ENCODE measurements at regions not wholly inside any gene's neighbourhood (a gene's known extent, or its start where the extent isn't known, plus 50 kb on each side); places are given as distances from the start of the nearest gene placed in this dataset.
A peak's percentile ranks its signal among the peaks of the same experiment; 100 is the strongest.
"Not testable (repeated sequence)": the region's sequence is repeated elsewhere in the genome, so short reads cannot be mapped to it uniquely, and the experiment has no call there.

DNA sequence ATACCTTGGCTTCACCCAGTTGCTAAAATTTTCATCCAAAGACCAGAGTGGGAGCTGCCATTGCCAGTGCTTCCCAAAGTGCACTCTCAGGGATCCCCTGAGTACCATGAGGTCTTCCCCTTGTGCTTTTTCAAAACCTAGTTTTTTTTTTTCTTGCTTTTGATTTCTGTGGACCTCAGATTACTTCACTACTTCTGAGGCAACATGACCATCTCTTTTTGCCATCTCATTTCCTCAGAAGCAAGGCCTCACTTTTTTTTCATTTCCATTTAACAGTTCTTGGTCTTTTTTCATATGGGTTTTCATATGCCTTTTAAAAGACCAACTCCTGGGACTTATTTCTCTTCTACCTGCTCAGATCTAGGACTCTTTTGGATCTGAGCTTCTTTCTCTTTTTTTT, 64.1 kb upstream of the MMS22L start:
- no peak for DNase-seq

DNA sequence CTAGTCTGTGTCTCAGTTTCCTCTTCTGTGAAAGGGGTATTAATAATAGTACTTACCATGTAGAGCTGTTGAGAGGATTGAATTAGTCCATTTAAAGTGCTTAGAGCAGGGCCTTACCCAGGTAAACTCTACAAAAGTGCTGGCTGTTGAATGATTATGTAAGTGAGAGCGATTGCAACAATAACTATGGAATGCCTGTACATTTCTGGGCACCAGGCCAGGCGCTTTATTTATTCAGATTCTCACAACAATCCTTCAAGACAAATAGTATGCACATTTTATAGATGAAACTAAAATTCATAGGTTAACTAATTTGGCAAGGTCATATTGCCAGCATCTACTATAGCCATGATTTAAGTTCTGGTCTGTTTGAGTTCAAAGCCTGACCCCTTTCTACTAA, 78.3 kb upstream of the MMS22L start:
- no peak for DNase-seq

DNA sequence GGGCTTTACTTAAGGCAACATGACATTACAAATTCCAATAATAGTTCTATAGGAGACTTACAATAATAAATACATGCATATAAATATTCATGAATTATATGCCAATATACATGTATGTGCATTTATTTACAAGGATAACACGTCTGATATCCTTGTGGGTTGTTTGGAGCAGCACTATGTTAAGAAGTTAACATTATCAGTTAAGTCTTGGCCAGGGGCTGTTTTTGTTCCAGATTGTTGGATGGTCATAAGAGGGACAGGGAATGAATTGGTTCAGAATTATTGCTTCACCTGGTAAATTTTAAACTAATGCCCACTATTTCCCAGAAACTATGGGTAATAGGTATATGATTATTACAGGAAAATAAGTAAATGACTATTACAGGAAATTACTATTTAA, 81.3 kb upstream of the MMS22L start:
- no peak for DNase-seq

DNA sequence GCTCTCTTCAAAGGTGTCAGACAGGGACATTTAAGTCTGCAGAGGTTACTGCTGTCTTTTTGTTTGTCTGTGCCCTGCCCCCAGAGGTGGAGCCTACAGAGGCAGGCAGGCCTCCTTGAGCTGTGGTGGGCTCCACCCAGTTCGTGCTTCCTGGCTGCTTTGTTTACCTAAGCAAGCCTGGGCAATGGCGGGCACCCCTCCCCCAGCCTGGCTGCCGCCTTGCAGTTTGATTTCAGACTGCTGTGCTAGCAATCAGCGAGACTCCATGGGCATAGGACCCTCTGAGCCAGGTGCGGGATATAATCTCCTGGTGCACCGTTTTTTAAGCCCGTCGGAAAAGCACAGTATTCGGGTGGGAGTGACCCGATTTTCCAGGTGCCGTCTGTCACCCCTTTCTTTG, 99.1 kb upstream of the MMS22L start:
- DNase-seq: not testable (repeated sequence)

DNA sequence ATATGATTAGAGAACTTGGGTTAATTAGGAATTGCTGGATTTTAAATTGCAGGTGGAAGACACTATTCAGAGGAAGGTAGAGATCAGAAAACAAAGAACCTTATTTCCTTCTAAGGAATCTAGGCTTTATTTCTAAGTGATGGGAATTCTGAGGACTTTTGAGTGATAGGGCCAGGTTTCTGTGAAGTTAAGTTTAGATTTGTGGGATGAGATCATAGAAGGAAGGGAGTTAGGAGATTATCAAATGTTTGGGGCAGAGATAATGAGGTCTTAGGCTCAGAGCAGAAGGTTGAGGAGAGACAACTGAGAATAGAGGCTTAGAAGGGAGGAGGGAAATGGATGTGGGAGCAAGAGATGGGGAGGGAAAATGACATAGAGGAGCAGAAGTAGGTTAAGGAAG, 109.7 kb upstream of the MMS22L start:
- no peak for DNase-seq

DNA sequence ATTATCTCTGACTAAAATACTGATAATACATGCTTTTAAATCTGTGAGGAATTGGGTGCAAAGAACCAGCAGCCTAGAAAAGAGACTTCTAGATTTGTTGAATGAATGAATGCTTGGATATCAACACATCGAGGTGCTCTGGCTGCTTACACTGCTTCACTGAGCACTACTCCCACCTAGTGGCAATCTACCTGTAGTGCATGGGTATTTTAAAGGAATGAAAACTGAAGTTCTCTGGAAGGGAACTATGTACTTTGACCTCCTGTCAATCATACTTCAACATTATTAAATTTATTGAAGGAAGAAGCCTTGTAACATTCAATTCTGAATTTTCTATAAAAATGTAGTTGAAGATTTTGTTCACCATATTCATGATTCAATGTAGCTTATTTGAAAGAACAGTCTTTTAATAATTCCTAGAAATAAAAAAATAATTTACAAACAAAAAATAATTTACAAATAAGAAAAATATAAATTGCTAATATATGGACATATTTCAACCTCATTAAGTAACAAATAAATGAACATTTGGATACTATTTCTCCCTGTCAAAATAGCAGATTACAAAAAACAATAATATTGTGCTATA, 111.2 kb upstream of the MMS22L start:
- DNase-seq: peak; percentile 60

DNA sequence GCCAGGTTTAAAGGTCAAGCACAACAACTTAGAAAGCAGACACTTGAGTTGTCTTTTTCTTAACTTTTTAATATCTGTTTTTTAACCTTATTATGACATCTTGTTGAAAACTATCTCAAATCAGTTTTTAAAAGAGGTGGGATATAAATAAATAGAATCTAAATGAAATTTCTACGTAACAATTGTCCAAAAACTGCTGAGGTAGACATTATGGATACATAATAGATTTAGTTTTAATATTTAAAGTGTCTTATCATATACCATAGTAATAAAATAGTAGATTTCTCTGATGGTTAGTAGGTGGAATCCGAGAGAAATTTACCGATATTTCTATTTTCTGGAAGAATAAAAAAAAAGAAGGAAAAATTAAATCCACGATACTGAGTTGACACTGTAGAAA, 113.9 kb upstream of the MMS22L start:
- DNase-seq: no peak

DNA sequence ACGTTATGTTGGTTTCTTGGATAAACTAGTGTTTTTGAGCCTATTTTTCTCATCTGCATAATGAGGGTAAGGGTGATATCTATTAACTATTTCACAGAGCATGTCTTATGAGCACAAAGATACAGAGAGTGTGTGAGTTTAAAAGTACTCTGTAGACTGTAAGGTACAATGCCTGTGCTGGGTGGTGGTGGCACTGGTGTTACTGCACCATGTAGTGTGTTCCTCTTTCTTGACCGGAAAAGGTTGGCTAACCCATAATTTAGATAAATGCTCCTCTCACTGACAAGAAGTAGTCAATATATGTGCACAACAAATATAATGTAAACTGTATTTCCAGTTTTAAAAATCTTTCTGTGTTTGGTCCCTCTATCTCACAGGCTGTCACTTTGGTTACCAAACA, 116.2 kb upstream of the MMS22L start:
- DNase-seq: no peak

DNA sequence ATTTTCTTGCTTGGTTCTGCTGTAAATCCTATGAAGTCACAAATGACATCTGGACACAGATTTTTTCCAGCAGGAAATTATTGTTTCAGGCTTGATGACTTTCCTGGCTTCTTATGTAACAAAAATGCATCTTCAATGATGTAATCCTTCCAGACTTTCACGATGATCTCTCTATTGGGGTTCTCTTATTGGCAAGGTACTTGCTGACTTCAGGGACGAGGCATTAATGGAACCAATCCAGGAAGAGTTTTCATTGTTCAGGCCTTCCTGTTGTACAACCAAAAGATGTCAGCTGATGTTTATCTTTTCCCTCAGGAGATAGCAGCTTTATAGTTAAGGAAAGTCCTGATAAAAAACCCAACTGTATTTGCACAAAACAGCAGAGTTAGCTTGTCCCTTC, 118.5 kb upstream of the MMS22L start:
- DNase-seq: no peak

DNA sequence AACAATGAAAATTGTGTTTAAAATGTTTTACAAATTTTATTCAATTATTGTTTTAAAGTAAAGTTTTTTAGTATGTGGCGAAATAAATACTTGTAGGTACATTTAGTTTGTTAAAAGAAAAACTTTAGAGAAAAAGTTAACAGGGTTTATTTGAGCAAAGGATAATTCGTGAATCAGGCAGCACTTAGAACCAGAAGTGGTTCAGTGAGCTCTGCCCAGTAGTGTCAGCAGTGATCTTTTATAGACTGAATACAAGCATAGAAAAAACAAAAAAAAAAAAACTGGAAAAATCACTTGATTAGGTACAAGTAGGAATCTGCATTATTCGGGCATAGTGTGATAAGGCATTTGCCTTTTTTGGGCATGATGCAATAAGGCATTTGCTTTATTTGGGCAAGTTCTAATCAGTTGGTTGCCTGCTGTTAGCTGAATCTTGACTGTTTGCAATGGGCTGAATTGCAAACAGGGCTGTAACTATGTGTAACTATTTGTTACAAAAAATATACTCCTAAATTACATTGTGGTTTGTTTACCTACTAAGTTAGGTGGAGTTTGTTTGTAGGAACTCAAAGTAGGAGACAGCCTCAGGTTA, 122.9 kb upstream of the MMS22L start:
- no peak for DNase-seq

DNA sequence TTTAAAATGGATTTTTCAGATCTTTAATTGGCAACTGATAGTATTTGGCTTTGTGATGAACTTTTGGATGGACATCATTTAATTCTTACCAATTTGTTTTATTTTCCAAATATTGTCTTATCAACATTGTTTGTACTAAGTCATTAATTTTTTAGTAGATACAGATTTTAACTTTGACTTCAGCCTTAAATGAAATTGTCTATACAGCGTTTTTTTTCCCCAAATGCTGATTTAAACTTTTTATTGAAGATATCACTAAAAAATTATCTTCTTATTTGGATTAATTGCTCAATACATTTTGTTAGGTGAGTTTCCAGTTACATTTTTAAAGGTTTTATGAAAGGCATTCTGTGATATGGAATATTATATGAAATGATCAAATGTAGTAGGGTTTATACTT, 123.6 kb upstream of the MMS22L start:
- DNase-seq: no peak

DNA sequence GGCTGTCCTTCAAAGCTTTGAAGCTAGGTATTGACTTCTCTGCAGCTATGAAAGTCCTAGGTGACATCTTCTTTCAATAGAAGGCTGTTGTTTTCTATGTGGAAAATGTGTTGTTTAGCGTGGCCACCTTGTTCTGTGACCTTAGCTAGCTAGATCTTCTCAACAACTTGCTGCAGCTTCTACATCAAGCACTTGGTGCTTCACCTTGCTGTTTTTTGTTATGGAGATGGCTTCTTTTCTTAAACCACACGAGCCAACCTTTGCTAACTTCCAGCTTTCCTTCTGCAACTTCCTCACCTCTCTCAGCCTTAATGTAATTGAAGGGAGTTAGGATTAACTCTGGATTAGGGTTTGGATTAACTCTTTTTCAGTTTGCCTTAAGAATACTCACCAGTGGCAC, 128.6 kb upstream of the MMS22L start:
- no peak for DNase-seq

DNA sequence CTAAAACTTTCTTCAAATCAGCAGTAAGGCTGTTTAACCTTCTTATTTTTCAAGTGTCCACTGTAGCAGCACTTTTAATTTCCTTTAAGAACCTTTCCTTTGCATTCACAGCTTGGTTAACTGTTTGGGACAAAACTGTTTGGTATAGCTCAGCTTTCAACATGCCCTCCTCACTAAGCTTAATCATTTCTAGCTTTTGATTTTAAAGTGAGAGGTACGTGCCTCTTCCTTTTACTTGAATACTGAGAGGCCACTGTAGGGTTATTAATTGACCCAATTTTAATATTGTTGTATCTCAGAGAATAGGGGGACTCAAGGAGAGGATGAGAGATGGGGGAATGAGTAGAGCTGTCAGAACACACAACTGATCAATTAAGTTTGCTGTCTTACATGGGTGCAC, 129.5 kb upstream of the MMS22L start:
- no peak for DNase-seq

DNA sequence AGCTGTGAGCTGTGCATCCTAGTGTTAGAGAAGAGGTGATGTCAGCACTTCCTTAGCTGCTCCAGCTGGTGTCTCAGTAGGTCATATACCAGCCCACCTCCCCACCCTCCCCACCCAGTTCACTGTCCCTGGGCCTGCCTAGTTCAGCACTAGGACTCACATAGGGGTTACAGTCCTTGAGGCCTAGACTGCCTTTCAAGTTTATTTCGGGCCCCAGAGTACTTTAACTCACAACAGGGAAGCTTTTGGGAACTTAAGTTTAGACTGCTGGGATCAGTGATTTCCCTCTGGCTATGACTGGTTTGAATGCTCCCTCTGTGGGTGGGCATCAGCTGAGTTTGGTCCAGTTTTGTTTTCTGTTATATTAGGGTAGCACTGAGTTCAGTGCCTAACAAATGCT, 139.2 kb upstream of the MMS22L start:
- no peak for DNase-seq

DNA sequence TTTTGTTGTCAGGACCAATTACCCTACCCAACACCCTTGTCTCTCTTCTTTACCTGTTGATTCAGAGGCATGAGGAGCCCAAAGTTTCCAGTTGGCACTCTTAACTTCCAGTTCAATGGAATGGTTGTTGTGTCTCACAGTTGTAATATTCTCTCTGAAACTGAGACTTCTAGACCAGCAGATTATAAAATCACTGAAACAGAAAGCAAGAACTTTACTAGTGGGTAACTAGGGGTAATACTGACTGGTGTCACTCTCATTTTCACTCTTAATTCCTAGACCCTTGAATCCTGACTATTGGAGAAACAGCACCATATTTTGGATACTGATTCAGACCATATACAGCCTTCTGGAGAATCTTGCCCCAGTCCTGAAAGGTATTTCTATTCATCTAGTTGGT, 140.2 kb upstream of the MMS22L start:
- DNase-seq: no peak

DNA sequence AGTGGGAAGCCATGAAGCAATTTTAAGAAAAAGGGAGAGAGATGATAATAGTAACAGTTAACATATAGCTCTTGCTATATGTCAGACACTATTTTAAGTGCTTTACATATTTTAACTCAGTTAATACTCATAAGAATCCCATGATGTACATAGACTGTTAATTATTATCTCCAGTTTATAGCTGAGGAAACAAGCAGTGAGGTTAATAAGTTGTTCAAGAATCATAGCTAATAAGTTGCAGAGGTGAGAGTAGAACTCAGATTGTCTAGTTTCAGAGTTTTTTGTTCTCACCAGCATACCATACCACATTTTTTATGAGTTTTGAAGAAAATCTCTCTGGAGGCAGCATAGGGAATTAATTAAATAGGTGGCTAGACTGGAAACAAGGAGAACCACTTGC, 144.6 kb upstream of the MMS22L start:
- DNase-seq: no peak

DNA sequence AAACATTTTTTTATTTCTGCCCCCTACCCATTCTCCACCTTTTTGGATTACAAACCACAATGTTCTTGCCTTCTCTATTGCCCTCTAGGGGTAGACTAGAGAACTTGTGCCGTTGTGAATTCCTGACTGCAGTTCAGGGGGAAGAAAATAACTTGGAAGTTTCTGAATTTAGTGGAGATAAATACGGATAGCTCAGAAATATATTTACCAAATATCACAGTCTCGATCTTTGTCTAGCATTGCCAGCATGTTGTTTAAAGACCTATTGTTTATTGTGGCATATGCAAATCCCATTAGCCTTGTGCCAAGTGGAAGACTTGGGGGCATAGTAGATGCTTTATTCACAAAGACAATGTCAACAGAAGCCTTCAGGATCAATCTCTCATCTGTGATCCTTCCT, 154.1 kb upstream of the MMS22L start:
- peak; percentile 78 for DNase-seq

DNA sequence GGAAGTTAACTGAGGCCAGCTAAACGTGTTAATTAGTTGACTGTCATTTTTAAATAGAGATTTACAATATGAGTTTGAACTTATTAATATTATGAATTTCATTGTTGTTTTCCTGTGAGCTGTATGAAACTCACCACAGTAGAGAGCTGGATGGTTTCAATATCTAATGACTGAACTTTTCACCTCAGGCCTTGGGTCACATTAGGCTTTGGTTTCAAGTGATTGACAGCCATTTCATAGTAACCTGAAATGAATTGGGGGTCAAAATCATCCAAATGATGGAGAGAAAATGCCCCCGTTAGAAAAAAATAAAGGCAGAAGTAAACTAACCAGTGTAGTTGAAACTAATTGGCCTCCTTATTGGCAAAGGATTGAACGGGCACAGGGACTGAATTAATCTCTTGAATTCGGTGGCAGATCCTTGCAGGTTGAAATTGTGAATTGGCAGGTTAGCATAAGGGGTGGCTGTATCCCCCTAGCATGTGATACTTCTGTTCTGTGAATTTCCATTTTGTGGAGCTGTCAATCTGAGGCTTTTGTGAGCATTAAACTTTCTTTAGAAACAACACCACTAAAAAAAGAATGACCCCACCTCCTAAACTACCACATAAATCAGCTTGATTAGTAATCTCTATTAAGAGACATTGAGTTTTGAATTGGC, 155.1 kb upstream of the MMS22L start:
- peak; percentile 51 for DNase-seq

DNA sequence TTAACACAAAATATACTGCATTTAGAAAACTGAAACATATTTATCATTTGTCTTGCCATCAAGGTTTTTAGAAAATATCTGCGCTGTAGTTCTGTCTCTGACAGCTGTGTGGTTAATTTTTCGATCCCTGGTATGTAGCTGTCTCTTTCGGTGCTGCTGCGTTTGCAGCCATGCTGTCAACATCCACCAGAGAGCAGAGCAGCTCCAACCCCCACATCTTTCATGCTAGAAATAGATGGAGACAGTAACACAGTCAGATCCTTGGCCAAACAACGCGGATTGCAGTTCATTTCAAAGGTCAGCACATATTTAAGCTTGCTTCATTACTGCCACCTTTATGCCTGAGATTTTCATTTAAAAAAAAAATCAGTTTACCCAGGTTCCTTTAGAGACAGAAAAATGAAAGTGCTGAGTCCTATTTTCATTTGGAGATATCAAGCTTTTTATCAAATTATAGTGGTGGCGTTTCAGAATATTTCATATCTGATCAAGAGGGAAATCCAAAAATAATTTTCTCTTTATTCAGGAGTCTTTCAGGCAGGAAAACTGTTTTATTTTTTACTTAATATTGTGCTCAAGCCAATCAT, 157.7 kb upstream of the MMS22L start:
- peak; percentile 86 for DNase-seq

DNA sequence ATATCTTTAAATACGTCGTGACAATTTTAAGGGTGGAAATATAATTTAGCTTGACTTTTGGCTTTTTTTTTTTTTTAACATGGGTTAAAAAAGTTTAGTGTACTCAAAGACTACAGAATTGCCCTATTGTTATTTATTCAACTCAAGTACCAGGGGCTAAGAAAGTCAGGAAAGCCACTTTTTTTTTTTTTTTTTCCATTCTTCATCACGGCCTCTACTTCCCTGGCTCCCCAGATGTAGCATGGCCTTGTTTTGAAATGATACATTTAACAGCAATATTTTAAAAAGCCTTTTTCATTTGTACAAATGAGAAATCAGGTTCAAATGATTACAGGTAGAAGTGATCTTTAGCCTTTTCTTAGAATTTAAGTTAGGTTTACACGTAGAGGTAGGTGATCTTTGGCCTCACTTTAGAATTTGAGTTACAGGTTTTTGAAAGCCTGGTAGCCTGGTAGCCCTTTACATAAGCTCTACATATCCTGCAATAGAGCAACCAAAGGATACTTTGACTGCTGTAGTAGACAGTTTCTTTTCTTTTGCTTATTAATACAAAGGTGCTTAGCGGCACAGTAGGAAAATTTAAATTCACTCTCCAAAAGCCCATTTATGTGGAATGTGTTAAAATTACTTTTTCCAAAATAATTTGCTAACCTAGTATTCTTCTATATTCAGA, 160.5 kb upstream of the MMS22L start:
- DNase-seq: peak; percentile 32

DNA sequence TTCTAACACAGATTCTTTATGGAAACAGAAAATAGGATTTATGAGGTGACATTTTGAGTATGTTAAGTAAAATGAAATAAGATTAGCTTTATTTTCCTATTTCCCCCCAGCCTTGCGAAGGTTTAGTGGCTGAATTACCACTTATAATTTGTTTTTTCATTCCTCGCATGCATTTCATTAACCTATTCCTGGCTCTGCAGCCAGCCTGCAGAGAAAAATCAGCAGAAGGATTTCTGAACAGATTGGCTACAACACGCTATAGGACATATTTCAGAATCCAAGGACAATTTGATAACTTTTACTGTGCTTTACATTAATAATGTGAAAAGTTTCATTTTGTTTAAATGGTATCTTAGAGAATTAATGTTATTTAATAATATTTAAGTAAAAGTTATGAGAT, 162.4 kb upstream of the MMS22L start:
- DNase-seq: no peak

DNA sequence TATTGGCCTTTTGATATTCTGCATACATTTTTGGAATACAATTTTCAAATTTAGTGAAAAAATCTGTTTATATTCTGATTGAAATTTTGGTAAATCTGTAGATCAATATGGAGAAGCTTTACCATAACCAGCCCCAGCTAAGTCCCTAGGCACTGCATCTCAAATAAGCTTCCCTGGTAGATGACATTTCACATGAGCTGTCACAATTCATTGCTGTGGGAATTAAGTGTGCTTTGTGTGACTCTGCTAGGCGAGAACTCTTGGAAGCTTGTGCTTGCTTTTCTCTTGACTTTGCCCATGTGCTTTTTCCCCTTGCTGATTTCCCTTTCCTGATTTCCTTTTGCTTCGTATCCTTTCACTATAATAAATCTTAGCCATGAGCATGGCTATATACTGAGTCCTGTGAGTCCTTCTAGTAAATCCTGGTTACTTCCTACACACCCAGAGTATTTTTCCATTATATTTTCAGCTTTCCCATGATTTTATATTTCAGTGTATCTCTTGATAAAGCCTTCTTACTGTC, 166.5 kb upstream of the MMS22L start:
- DNase-seq: peak; percentile 15

DNA sequence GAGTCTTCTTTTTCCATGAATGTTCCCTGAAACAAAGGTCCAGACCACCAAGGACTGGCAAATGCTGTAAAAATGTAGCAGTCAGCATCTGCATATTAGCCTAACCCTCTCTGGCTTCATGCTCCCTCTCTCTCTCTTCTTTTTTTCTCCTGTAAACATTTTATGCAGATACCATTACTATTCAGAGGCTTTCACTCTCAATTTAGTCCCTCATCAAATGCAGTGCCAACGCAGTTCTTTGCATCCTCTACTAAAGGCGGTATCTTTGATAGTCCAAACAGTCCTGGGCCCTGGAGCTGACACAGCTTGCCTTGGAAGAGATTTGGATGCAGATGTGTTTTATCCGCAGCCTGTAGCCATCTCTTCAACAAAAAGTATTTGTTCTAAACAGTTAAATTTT, 167.1 kb upstream of the MMS22L start:
- DNase-seq: peak; percentile 20

DNA sequence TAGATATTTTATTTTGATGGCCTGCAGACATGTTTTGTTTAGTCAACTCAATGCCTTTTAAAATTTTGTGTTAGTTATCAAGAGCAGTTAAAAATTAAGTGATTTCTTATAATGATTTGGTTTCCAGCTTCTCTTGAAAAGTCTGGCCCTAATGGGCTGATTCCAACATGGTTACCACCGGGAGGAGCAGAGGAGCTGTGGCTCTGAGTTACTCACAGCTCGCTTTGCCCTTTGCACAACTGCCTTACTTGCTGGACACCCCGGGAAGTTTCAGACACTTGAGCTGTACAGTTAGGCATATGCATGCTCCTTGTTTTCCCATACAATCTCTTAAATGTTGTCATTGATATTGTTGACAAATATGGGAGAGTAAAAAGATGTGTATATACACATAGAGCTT, 173.1 kb upstream of the MMS22L start:
- no peak for DNase-seq
